ENCODE measurements at regions not wholly inside any gene's neighbourhood (a gene's known extent, or its start where the extent isn't known, plus 50 kb on each side); places are given as distances from the start of the nearest gene placed in this dataset.

DNA sequence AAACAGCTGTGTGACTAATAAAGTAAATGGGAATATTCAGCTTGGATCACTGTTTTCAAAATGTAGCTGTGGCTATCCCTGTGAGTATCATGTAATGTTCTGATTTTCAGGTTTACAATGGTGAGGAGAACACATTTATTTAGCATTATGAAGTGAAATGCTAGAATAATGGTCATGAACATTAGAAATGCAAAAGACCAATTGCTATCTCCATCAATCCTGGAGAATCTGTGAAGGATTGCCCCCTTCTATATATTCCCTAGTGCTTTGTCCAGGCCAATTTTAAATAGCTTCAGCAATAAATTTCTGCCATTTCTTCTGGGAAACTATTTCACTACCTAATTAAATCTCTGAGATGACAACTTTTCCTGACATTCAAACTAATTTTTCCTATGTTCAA is 1399.1 kb downstream of the PCDH19 start:
- TF ChIP-seq CTCF (IDR thresholded peaks at IDR 0.05) (no peak), POLR2AphosphoS5 (IDR thresholded peaks at IDR 0.05) (no peak), POLR2A (IDR thresholded peaks at IDR 0.05) (no peak)
- H3K9me3 ChIP-seq: no peaks in the 10 kb centered on the region
- no peak overlapping the region for H3K4me3 ChIP-seq
- no peak for DNase-seq (ENCODE audit: low spot score)
- H3K27me3 ChIP-seq (replicated peaks; ENCODE audit: insufficient read depth): no peaks in the 10 kb centered on the region
- intact Hi-C loops (cut with DNase I): no loop called here
- H3K4me1 ChIP-seq (replicated peaks): no peaks in the 10 kb centered on the region
- no peaks in the 10 kb centered on the region for H3K36me3 ChIP-seq
- H3K27ac ChIP-seq: no peak overlapping the region

DNA sequence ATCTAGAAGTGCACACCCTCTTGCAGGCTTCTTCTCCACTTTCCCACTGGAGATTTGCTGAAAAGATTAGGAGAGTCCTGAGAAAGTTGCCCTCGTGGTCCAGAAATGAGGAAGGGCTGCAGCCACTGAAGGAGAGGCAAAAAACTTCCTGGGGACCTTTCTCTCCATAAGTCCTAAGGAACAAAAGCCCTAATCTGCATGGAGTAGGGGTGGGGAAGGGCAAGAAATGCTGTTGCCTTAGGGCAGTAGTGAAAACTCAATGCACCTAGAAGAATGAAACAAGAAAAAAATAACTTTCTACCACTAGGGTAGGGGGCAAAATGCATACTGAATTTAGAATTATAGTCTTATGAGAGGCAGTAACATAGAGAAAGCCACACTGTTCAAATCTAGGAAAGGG is 1408.8 kb downstream of the PCDH19 start:
- TF ChIP-seq POLR2A (IDR thresholded peaks at IDR 0.05): no peak
- no peak for TF ChIP-seq POLR2AphosphoS5 (IDR thresholded peaks at IDR 0.05)
- no peak for TF ChIP-seq CTCF (IDR thresholded peaks at IDR 0.05)
- Histone ChIP-seq H3K9me3 (no peaks in the 10 kb centered on the region), H3K4me1 (replicated peaks) (no peaks in the 10 kb centered on the region), H3K27ac (no peak overlapping the region), H3K4me3 (no peak overlapping the region), H3K36me3 (no peaks in the 10 kb centered on the region), H3K27me3 (replicated peaks; ENCODE audit: insufficient read depth) (no peaks in the 10 kb centered on the region)
- WGBS: 33% methylated on average over 1 of the region's 1 CpG
- intact Hi-C loops (cut with DNase I): no loop called here
- DNase-seq (ENCODE audit: low spot score): no peak

GRCh38 chrX:98962996-98963395 is 1447.1 kb downstream of the PCDH19 start:
- H3K4me1 ChIP-seq (replicated peaks): no peaks in the 10 kb centered on the region
- H3K4me3 ChIP-seq: no peak overlapping the region
- no peaks in the 10 kb centered on the region for H3K9me3 ChIP-seq
- H3K27me3 ChIP-seq (replicated peaks; ENCODE audit: insufficient read depth): no peaks in the 10 kb centered on the region
- no peaks in the 10 kb centered on the region for H3K36me3 ChIP-seq
- intact Hi-C loops (cut with DNase I): no loop called here
- TF ChIP-seq POLR2AphosphoS5 (IDR thresholded peaks at IDR 0.05) (no peak), CTCF (IDR thresholded peaks at IDR 0.05) (no peak), POLR2A (IDR thresholded peaks at IDR 0.05) (no peak)
- no peak for DNase-seq (ENCODE audit: low spot score)
- H3K27ac ChIP-seq: no peak overlapping the region
- 76% methylated on average over 2 of the region's 2 CpGs for WGBS

DNA sequence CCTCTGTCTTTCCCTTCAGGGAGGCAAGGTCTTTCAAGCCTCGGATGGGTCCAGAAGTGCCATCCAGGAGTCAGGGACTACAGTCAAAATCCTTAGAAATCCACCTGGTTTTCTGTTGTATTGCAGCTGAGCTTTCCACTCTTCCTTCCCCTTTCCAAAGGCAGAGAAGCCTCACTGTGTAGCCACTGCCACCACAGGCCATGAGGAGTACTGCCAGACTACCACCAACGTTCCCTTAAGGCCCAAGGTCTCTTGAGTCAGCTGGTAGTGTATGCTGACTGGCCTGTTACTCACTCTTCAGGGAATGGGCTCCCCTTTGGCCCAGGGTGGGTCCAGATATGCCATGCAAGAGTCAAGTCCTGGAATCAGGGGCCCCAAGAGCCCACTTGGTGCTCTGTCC is 1454.1 kb downstream of the PCDH19 start:
- TF ChIP-seq CTCF (IDR thresholded peaks at IDR 0.05): no peak
- no peak for TF ChIP-seq POLR2A (IDR thresholded peaks at IDR 0.05)
- no peak for TF ChIP-seq POLR2AphosphoS5 (IDR thresholded peaks at IDR 0.05)
- Histone ChIP-seq H3K27ac (no peak overlapping the region), H3K4me3 (no peak overlapping the region), H3K9me3 (no peaks in the 10 kb centered on the region), H3K4me1 (replicated peaks) (no peaks in the 10 kb centered on the region), H3K27me3 (replicated peaks; ENCODE audit: insufficient read depth) (no peaks in the 10 kb centered on the region), H3K36me3 (no peaks in the 10 kb centered on the region)
- WGBS: 60% methylated on average over 1 of the region's 2 CpGs
- intact Hi-C loops (cut with DNase I): no loop called here
- DNase-seq (ENCODE audit: low spot score): no peak

DNA sequence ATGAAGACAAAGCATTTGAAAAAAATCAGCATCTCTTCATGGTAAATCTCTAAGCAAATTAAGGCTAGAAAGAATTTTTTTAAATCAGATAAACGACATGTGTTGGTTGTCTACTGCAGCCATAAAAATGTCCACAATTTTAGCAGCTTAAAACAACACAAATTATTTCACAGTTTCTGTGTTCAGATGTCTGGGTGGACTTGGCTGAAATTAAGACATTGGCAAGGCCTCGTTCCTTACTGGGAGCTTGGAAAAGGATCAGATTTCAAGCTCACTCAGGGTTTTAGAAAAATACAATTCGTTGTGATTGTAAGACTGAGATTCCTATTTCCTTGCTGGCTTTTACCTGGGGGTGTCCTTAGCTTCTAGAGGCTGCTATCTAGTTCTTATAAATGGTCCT is 1470.6 kb downstream of the PCDH19 start:
- DNase-seq (ENCODE audit: low spot score): no peak
- WGBS: 4% methylated on average over 3 of the region's 3 CpGs

More for the DNA sequence above, 1470.6 kb downstream of the PCDH19 start:
- no peaks in the 10 kb centered on the region for H3K9me3 ChIP-seq
- TF ChIP-seq CTCF (IDR thresholded peaks at IDR 0.05) (no peak), POLR2AphosphoS5 (IDR thresholded peaks at IDR 0.05) (no peak)
- no peaks in the 10 kb centered on the region for H3K36me3 ChIP-seq
- no peak overlapping the region for H3K27ac ChIP-seq
- intact Hi-C loops (cut with DNase I): no loop called here
- no peaks in the 10 kb centered on the region for H3K27me3 ChIP-seq (replicated peaks; ENCODE audit: insufficient read depth)
- no peaks in the 10 kb centered on the region for H3K4me1 ChIP-seq (replicated peaks)
- no peak overlapping the region for H3K4me3 ChIP-seq
